ENCODE measurements at regions not wholly inside any gene's neighbourhood (a gene's known extent, or its start where the extent isn't known, plus 50 kb on each side); places are given as distances from the start of the nearest gene placed in this dataset.

GRCh38 chr9:111110805-111111204 is 72.5 kb upstream of the LPAR1 start:
- H3K9ac ChIP-seq (ENCODE audit: low read depth, low read length) = no peak overlapping the region
- BruUV-seq (replicated peaks) = no TSS peak
- dilution Hi-C loops (cut with HindIII; ENCODE audit: low sequenced_read_pairs, unreplicated experiment) (no loop called here), intact Hi-C loops (cut with micrococcal nuclease) (loop anchor here (5.0 kb wide), 1 partner anchor 54 kb away; no protein-coding TSS in a partner anchor), in situ Hi-C loops (cut with MboI; ENCODE audit: low sequenced_read_pairs) (no loop called here)
- H3K4me3 ChIP-seq (ENCODE audit: insufficient read depth, low read depth, low read length) = no peak overlapping the region
- H4K91ac ChIP-seq (ENCODE audit: insufficient read depth, low read depth, low read length) = no peak overlapping the region
- H3K4me1 ChIP-seq (ENCODE audit: control insufficient read depth, insufficient read depth, low read length) = no peaks in the 10 kb centered on the region; the same call in 1 of the 2 replicates
- no peak overlapping the region for H3K18ac ChIP-seq (ENCODE audit: low read depth, low read length)
- H3K9me3 ChIP-seq (ENCODE audit: control insufficient read depth, insufficient read depth, low read length) = no peaks in the 10 kb centered on the region
- no peak overlapping the region for H3K23ac ChIP-seq (ENCODE audit: low read depth, low read length)
- H3K79me1 ChIP-seq (ENCODE audit: low read depth in 1 of 2, low read length in 2 of 2) = no peaks in the 10 kb centered on the region
- no peak overlapping the region for H3K4ac ChIP-seq (ENCODE audit: low read depth, low read length)
- DNase-seq (no peak), ATAC-seq (ENCODE audit: low read depth) (no peak)
- H4K5ac ChIP-seq (ENCODE audit: low read depth, low read length) = no peak overlapping the region
- no peak overlapping the region for H2AFZ ChIP-seq (replicated peaks; ENCODE audit: low read length, poor library complexity)
- H2AK9ac ChIP-seq (replicated peaks; ENCODE audit: low read depth, low read length, poor library complexity) = no peak overlapping the region
- no peak overlapping the region for H2BK120ac ChIP-seq (ENCODE audit: low read depth, low read length)
- H2AK5ac ChIP-seq (ENCODE audit: low read depth, low read length) = no peak overlapping the region
- no CpG with 5 or more reads among the region's 3 CpGs for WGBS, 2 experiments (ENCODE audit: extremely low coverage in 2 of 2, insufficient read length in 1 of 2)
- H3K27ac ChIP-seq (ENCODE audit: insufficient read depth, low read length) = no peak overlapping the region
- H3K27me3 ChIP-seq (ENCODE audit: control insufficient read depth, insufficient read depth, low read length) = no peaks in the 10 kb centered on the region
- H4K20me1 ChIP-seq (ENCODE audit: insufficient read depth, low read length) = no peaks in the 10 kb centered on the region
- H3K4me2 ChIP-seq (ENCODE audit: low read depth, low read length) = no peak overlapping the region
- POLR2A ChIA-PET (ENCODE audit: unreplicated experiment) = no interaction called here
- H2BK20ac ChIP-seq (ENCODE audit: low read depth, low read length) = no peak overlapping the region
- H3K9me1 ChIP-seq (ENCODE audit: insufficient read depth, low read length) = no peaks in the 10 kb centered on the region
- CTCF ChIA-PET = no interaction called here
- no peak overlapping the region for H2BK15ac ChIP-seq (ENCODE audit: low read depth, low read length)
- H2BK5ac ChIP-seq (ENCODE audit: low read depth, low read length, poor library complexity, severe bottlenecking) = no peak overlapping the region
- TF ChIP-seq, protein P1, sequence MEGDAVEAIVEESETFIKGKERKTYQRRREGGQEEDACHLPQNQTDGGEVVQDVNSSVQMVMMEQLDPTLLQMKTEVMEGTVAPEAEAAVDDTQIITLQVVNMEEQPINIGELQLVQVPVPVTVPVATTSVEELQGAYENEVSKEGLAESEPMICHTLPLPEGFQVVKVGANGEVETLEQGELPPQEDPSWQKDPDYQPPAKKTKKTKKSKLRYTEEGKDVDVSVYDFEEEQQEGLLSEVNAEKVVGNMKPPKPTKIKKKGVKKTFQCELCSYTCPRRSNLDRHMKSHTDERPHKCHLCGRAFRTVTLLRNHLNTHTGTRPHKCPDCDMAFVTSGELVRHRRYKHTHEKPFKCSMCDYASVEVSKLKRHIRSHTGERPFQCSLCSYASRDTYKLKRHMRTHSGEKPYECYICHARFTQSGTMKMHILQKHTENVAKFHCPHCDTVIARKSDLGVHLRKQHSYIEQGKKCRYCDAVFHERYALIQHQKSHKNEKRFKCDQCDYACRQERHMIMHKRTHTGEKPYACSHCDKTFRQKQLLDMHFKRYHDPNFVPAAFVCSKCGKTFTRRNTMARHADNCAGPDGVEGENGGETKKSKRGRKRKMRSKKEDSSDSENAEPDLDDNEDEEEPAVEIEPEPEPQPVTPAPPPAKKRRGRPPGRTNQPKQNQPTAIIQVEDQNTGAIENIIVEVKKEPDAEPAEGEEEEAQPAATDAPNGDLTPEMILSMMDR (conservative IDR thresholded peaks at IDR 0.05; ENCODE audit: low read depth, low read length) = no peak
- TF ChIP-seq FOS (IDR thresholded peaks at IDR 0.05; ENCODE audit: low read depth, low read length) = no peak
- TF ChIP-seq RAD21 (IDR thresholded peaks at IDR 0.05; ENCODE audit: low read length) = no peak
- TF ChIP-seq NFE2L2 (IDR thresholded peaks at IDR 0.05; ENCODE audit: low read depth, low read length) = no peak
- TF ChIP-seq MXI1 (IDR thresholded peaks at IDR 0.05; ENCODE audit: borderline replicate concordance, low read depth, low read length) = no peak
- TF ChIP-seq CEBPB (IDR thresholded peaks at IDR 0.05; ENCODE audit: low read depth, low read length) = no peak
- no peak for TF ChIP-seq RCOR1 (IDR thresholded peaks at IDR 0.05; ENCODE audit: insufficient replicate concordance, low read length)
- TF ChIP-seq RFX5 (IDR thresholded peaks at IDR 0.05; ENCODE audit: low read depth, low read length) = no peak
- TF ChIP-seq, protein P2, sequence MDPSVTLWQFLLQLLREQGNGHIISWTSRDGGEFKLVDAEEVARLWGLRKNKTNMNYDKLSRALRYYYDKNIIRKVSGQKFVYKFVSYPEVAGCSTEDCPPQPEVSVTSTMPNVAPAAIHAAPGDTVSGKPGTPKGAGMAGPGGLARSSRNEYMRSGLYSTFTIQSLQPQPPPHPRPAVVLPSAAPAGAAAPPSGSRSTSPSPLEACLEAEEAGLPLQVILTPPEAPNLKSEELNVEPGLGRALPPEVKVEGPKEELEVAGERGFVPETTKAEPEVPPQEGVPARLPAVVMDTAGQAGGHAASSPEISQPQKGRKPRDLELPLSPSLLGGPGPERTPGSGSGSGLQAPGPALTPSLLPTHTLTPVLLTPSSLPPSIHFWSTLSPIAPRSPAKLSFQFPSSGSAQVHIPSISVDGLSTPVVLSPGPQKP (IDR thresholded peaks at IDR 0.05; ENCODE audit: borderline replicate concordance, low read depth, low read length) = no peak
- TF ChIP-seq CHD1 (IDR thresholded peaks at IDR 0.05; ENCODE audit: low read depth, low read length) = no peak
- H3K36me3 ChIP-seq (ENCODE audit: control insufficient read depth, insufficient read depth, low read length) = no peaks in the 10 kb centered on the region
- no peak overlapping the region for H4K8ac ChIP-seq (ENCODE audit: low read depth in 2 of 2, low read length in 2 of 2)
- no peak overlapping the region; the same call in 1 of the 2 replicates for H3K14ac ChIP-seq (replicated peaks; ENCODE audit: low read depth, low read length)
- H3K56ac ChIP-seq (ENCODE audit: extremely low read depth, insufficient read depth, low read length) = no peak overlapping the region

Measured in IMR-90 (cell line).